ENCODE measurements at regions not wholly inside any gene's neighbourhood (a gene's known extent, or its start where the extent isn't known, plus 50 kb on each side); places are given as distances from the start of the nearest gene placed in this dataset.

- peak overlapping the region in 1 of 3 experiments; percentile 39 for H3K4me3 ChIP-seq (replicated peaks in 1 of 3; ENCODE audit: low read depth in 2 of 3, low read length in 3 of 3)
- H3K27ac ChIP-seq (ENCODE audit: low read depth in 1 of 2, low read length in 2 of 2): no peak overlapping the region
- peaks cover 12% of the 10 kb centered on the region for H3K4me1 Mint-ChIP-seq
- H3K36me3 ChIP-seq (replicated peaks in 1 of 2; ENCODE audit: control insufficient read depth in 1 of 2, insufficient read depth in 2 of 2, low read length in 2 of 2): no peaks in the 10 kb centered on the region
- H3K36me3 Mint-ChIP-seq: no peaks in the 10 kb centered on the region
- intact Hi-C loops (cut with micrococcal nuclease): no loop called here
- peaks cover 0 to 4% of the 10 kb centered on the region in 2 donors for H3K9me3 ChIP-seq (replicated peaks in 1 of 2; ENCODE audit: control insufficient read depth in 1 of 2, insufficient read depth in 1 of 2, low read length in 2 of 2)
- no peak overlapping the region for H3K9ac ChIP-seq (ENCODE audit: insufficient read depth, low read length, poor library complexity, severe bottlenecking)
- 35% methylated on average over 5 of the region's 6 CpGs for WGBS (ENCODE audit: insufficient coverage)
- H4K20me1 ChIP-seq (ENCODE audit: insufficient read depth, low read length): no peaks in the 10 kb centered on the region
- DNase-seq: peak in 1 of 3 donors; percentile 15
- peak overlapping the region in 2 of 7 donors; percentile 72 to 73 for H3K27ac Mint-ChIP-seq
- H3K9me3 Mint-ChIP-seq: peaks cover 2 to 14% (median 10%) of the 10 kb centered on the region in 7 donors
- H3K4me1 ChIP-seq (ENCODE audit: control insufficient read depth in 1 of 2, insufficient read depth in 2 of 2, low read length in 2 of 2): peaks cover 13 to 15% of the 10 kb centered on the region in 2 donors
- H2AFZ ChIP-seq (ENCODE audit: insufficient read depth, low read depth, low read length, poor library complexity, severe bottlenecking): peak overlapping the region; percentile 58
- no peak for TF ChIP-seq CTCF (IDR thresholded peaks at IDR 0.05)
- H3K79me2 ChIP-seq (ENCODE audit: insufficient read depth, low read length): no peaks in the 10 kb centered on the region
- H3K27me3 Mint-ChIP-seq (ENCODE audit: low read depth in 3 of 3): peaks cover 0 to 5% (median 0%) of the 10 kb centered on the region in 3 donors
- no peaks in the 10 kb centered on the region for H3K27me3 ChIP-seq (ENCODE audit: control insufficient read depth in 2 of 2, insufficient read depth in 2 of 2, low read length in 2 of 2)
- H3K4me3 Mint-ChIP-seq: peak overlapping the region in 1 of 2 donors; percentile 65
- peak overlapping the region; percentile 44 for H3K4me2 ChIP-seq (replicated peaks; ENCODE audit: extremely low read depth, low read length, poor library complexity, severe bottlenecking)
Measured at GRCh38 chr18:56235071-56235470, 403.3 kb downstream of the TXNL1 start.

GRCh38 chr18:56233595-56233994, 404.8 kb downstream of the TXNL1 start:
- Mint-ChIP-seq H3K27ac (no peak overlapping the region), H3K4me1 (peaks cover 12% of the 10 kb centered on the region), H3K27me3 (ENCODE audit: low read depth in 3 of 3) (peaks cover 0 to 3% (median 2%) of the 10 kb centered on the region in 3 donors), H3K4me3 (no peak overlapping the region), H3K36me3 (no peaks in the 10 kb centered on the region), H3K9me3 (peaks cover 2 to 17% (median 11%) of the 10 kb centered on the region in 7 donors)
- H3K36me3 ChIP-seq (replicated peaks in 1 of 2; ENCODE audit: control insufficient read depth in 1 of 2, insufficient read depth in 2 of 2, low read length in 2 of 2): no peaks in the 10 kb centered on the region
- H3K4me1 ChIP-seq (ENCODE audit: control insufficient read depth in 1 of 2, insufficient read depth in 2 of 2, low read length in 2 of 2): peaks cover 13 to 15% of the 10 kb centered on the region in 2 donors
- peaks cover 0 to 4% of the 10 kb centered on the region in 2 donors for H3K9me3 ChIP-seq (replicated peaks in 1 of 2; ENCODE audit: control insufficient read depth in 1 of 2, insufficient read depth in 1 of 2, low read length in 2 of 2)
- WGBS (ENCODE audit: insufficient coverage): 100% methylated on average over 1 of the region's 2 CpGs
- H3K27me3 ChIP-seq (ENCODE audit: control insufficient read depth in 2 of 2, insufficient read depth in 2 of 2, low read length in 2 of 2): no peaks in the 10 kb centered on the region
- no peak overlapping the region for H2AFZ ChIP-seq (ENCODE audit: insufficient read depth, low read depth, low read length, poor library complexity, severe bottlenecking)
- TF ChIP-seq CTCF (IDR thresholded peaks at IDR 0.05): no peak
- H3K4me3 ChIP-seq (replicated peaks in 1 of 3; ENCODE audit: low read depth in 2 of 3, low read length in 3 of 3): no peak overlapping the region
- H3K79me2 ChIP-seq (ENCODE audit: insufficient read depth, low read length): no peaks in the 10 kb centered on the region
- no peak overlapping the region for H3K4me2 ChIP-seq (replicated peaks; ENCODE audit: extremely low read depth, low read length, poor library complexity, severe bottlenecking)
- no peak for DNase-seq
- H3K27ac ChIP-seq (ENCODE audit: low read depth in 1 of 2, low read length in 2 of 2): no peak overlapping the region
- intact Hi-C loops (cut with micrococcal nuclease): no loop called here
- no peak overlapping the region for H3K9ac ChIP-seq (ENCODE audit: insufficient read depth, low read length, poor library complexity, severe bottlenecking)
- H4K20me1 ChIP-seq (ENCODE audit: insufficient read depth, low read length): no peaks in the 10 kb centered on the region
